A549 (cell line): ENCODE measurements at regions not wholly inside any gene's neighbourhood (a gene's known extent, or its start where the extent isn't known, plus 50 kb on each side); places are given as distances from the start of the nearest gene placed in this dataset.
"Not testable (repeated sequence)": the region's sequence is repeated elsewhere in the genome, so short reads cannot be mapped to it uniquely, and the experiment has no call there.

Source experiments
- BHLHE40 ChIP-seq: IDR thresholded peaks from 2 replicates; pipeline ENCODE4 v1.6.1; 2012; ENCODE audit warnings: low read depth, low read length, inconsistent platforms
- CTCF ChIP-seq: fragments of >200 bp; sonication (Bioruptor Twin); formaldehyde crosslinking; IDR thresholded peaks from 3 replicates; pipeline ENCODE4 v1.5.1; 2016
- EP300 ChIP-seq, 2 experiments: fragments of >200 bp; sonication (Bioruptor Twin); formaldehyde crosslinking; IDR thresholded peaks; 2 replicates in 1 of 2; 3 replicates in 1 of 2; pipeline ENCODE4 v1.6.1; 2016 to 2017
- FOXS1 ChIP-seq: fragments of 250-450 bp; sonication (Bioruptor Pico); IDR thresholded peaks from 2 replicates; pipeline ENCODE4 v1.5.0; 2020; ENCODE audit warnings: mild to moderate bottlenecking, moderate library complexity
- HDAC2 ChIP-seq: fragments of 200-600 bp; sonication (generic); IDR thresholded peaks from 2 replicates; pipeline ENCODE4 v1.6.1; 2016
- HOXA7 ChIP-seq: fragments of 250-450 bp; sonication (Bioruptor Pico); IDR thresholded peaks from 2 replicates; pipeline ENCODE4 v1.5.0; 2020; ENCODE audit warnings: mild to moderate bottlenecking, moderate library complexity
- JUN ChIP-seq, 2 experiments: fragments of >200 bp; sonication (Bioruptor Twin); formaldehyde crosslinking; IDR thresholded peaks; 2 replicates in 1 of 2; 3 replicates in 1 of 2; pipeline ENCODE4 v1.6.1; 2016 to 2017
- MYC ChIP-seq: IDR thresholded peaks from 2 replicates; pipeline ENCODE4 v1.6.1; 2012; ENCODE audit warnings: mild to moderate bottlenecking, inconsistent platforms, low read length, improper control_type of control experiment, borderline replicate concordance
- POLR2A ChIP-seq: IDR thresholded peaks from 2 replicates; pipeline ENCODE4 v1.6.1; 2012; ENCODE audit warnings: mild to moderate bottlenecking, low read length
- REST ChIP-seq: fragments of 200-600 bp; sonication (generic); IDR thresholded peaks from 2 replicates; pipeline ENCODE4 v1.6.1; 2016; ENCODE audit warnings: antibody characterized with exemption, mild to moderate bottlenecking, moderate library complexity

- TF ChIP-seq CTCF; POLR2A; EP300 (IDR thresholded peaks at IDR 0.05); HDAC2; HOXA7 (CRISPR knock-in tag); FOXS1 (CRISPR knock-in tag); BHLHE40; JUN (IDR thresholded peaks at IDR 0.05); REST; MYC: not testable (repeated sequence)
Measured at GRCh38 chr3:109705133-109705532, 367.8 kb upstream of the DPPA4 start.
